CD4-positive, alpha-beta T cell treated with Interleukin-6 at 100 ng/mL for 8 hours (primary cell): ENCODE measurements at regions not wholly inside any gene's neighbourhood (a gene's known extent, or its start where the extent isn't known, plus 50 kb on each side); places are given as distances from the start of the nearest gene placed in this dataset.
"Not testable (repeated sequence)": the region's sequence is repeated elsewhere in the genome, so short reads cannot be mapped to it uniquely, and the experiment has no call there.

ENCODE experiments used
- DNase-seq: peaks from one replicate; pipeline ENCODE4 v3.0.0-alpha.2; 2020; ENCODE audit warnings: mixed read lengths, low spot score

DNA sequence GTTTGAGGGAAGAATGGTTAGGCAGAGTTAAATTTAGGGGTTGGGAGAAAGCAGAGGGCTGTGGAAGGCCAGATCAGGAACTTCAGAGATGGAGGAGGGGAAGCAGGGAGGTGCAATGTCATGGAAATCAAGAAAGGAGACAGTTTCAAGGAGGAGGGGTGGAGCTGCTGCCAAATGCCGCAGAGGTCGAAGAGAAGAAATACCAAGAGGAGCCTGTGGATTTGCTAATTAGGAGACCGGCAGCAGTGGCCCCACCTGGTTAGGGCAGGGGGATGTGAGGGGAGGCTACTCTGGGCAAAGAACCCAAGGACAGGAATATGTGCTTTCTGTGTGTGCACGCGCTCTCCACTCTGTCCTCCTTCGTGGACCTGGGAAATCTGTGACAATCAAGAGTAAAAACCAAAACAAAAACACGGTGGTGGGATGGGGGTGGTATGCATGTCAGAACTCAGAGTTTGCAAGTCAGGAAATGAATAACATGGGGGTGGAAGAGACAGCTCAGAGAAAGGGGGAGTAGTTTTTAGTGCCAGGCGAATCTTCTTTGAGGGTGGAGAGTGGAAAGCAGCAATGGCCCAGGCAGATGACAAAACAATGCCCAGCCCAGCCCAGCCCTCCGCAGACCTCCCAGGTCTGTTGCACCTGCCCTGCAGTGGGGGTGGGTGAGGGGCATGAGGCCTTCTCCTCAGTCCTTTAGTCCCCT, 102.9 kb upstream of the PAX2 start:
- no peak for DNase-seq

DNA sequence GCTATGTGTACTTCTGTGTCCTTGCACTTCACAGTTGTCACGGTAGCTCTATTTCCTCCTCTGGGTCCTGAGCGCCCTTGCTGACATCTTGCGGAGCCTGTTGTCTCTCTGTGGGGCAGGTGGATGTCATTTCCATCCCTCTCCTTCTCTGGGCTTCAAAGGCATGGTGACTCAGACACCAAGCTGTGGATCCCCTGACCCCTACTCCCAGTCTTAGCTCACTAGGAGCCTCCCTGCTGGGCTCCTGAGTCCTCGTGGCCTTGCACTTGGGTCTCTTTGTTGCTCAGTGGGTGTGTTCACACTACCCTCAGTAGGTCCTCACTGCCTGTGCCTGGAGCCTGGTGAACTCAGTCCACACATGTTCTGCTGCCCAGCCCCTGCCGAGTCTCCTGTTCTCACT, 100.3 kb upstream of the PAX2 start:
- no peak for DNase-seq

DNA sequence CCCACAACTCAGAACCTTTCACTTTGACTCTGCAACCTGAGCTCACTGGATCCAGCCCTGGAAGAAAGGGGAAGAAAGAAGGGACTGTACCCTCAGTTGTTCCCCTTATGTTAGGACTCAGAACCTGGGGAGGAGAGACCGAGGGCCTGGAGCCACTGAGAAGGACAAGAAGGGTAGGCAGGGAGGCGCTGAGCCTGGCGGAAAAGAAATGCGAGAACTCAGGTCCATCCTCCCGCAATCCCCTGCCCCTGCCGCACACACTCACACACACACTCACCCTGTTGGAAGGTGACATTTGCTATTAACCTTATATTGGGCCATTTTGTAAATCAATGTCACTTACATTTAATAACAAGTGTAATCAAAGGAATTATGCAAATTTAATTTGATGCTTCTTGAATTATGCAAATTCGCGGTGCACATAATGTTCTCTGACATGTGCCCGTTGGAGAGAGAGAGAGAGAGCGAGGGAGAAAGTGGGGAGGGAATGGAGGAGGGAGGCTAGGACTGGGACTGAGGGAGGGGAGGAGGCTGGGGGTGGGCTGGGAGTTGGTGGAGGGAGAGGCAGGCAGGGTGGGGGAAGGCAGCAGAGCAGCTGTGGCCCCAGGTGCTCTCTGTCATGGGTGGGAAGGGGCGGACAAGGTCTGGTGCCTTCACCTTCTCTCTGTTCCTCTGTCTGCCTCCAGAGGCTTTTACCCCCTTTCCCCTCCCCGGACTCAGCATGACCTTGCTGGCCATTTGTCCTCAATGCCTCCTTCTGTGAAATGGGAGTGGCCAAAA, 99.6 kb upstream of the PAX2 start:
- DNase-seq = no peak

DNA sequence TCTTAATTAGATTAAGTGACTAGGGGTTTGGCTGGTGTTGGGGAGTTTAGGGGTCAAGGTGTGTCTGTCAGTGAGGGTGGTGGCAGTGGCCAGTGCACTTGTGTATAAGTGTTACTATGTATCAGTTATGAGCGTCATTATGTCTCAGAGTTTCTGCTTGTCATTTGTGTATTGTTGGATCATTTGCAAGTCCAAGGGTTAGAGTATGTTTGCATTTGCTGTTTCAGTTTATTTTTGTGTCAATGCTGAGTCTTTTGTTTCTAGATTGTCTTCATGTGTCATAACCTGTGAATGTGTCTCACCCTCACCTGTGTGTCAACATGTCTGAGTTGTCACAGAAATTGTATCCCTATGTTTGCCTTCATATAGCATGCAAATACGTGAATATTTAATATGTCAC, 97.5 kb upstream of the PAX2 start:
- DNase-seq = no peak

DNA sequence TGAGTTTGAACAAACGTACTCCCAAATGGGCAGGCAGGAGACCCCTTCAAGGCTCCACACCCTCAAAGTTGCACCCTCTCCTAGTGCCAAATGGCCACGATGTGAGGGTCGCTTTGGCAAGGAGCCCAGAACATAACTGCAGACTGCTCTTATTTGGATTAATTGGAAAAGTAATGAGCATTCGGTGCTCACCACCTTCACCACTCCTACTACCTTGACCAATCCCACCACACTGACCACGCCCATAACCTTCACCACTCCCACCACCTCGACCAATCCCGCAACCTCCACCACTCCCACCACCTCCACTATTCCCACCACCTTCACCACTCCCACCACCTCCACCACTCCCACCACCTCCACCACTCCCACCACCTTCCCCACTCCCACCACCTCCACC, 94.7 kb upstream of the PAX2 start:
- no peak for DNase-seq

DNA sequence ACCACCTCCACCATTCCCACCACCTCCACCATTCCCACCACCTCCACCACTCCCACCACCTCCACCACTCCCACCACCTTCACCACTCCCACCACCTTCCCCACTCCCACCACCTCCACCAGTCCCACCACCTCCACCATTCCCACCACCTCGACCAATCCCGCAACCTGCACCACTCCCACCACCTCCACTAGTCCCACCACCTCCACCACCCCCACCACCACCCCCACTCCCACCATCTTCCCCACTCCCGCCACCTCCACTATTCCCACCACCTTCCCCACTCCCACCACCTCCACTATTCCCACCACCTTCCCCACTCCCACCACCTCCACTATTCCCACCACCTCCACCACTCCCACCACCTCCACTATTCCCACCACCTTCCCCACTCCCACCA, 94.3 kb upstream of the PAX2 start:
- not testable (repeated sequence) for DNase-seq

DNA sequence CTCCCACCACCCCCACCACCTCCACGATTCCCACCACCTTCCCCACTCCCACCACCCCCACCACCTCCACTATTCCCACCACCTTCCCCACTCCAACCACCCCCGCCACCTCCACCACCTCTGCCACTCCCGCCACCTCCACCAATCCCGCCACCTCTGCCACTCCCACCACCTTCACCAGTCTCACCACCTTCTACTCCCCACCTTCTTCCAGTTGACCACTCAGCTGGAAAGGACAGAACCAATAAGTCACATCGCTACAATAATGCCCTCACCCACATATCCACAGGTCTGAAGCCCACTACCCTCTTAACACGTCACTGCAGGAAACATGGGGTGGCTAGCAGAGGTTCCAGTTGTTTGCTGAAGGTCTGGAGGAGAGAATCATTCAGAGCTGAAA, 93.5 kb upstream of the PAX2 start:
- DNase-seq = no peak

DNA sequence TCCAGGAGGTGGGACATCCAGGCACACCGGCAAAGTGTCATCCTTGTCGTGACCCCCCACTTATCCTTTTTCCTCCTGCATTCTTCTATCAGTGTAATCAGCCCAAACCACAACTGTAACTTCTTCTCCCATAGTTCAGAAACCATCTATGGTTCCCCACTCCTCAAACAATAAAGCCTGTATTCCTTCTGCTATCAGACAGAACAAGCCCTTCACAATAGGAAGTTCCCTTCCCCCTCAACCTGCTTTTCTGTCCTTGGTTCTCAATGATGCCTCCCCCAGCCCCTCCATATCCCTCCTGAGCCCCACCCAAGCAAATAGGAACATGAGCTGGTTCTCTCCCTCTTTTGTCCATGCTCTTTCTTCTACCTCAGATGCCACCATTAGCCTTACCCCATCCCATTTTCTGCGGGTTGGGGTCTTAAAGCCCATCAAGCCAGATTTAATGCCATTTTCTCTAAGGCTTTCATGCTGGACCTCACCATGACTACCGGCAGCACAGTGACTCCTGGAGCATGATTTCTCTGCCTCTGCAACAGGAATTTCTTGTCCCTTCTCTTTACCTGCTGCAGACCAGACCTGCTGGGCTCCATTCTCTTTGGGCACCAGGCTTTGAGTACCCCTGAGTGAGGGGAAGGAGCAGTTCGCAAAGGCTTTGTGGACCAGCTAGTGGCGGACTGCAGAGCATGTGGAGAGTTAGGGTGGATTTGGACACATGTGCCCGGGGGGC, 92.8 kb upstream of the PAX2 start:
- no peak for DNase-seq

DNA sequence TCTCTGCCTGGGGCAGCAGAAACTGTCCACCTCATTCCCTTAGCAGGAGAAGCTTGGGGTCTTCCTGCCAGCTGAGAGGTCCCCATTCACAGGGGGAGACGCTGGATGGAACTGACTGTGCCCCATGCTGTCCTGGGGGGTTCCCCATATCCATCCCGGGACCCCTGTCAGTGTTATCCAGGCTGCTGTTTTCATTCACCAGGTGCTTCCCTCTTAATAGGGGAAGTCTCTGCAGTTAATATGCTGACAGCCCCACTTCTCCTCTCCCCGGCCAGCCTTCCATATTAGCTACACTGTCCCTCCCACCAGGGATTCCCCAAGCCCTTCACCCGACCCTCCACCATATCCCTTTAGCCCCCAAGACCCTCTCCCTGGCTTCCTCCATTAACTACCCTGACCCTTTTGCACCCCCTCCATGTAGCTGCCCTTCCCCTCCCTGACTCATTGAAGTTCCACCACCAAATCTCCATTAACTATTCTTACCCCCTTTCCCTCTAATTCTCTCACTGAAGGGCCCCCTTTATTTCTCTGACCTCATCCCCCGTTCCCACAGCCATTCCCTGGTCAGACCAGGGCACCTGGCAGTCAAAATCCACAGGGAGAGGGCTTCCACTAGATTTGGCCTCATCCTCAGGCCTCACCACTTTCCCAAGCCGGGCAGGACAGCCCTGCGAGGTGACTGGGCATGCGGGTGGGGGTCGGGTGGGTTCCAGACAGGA, 92.0 kb upstream of the PAX2 start:
- DNase-seq = no peak

DNA sequence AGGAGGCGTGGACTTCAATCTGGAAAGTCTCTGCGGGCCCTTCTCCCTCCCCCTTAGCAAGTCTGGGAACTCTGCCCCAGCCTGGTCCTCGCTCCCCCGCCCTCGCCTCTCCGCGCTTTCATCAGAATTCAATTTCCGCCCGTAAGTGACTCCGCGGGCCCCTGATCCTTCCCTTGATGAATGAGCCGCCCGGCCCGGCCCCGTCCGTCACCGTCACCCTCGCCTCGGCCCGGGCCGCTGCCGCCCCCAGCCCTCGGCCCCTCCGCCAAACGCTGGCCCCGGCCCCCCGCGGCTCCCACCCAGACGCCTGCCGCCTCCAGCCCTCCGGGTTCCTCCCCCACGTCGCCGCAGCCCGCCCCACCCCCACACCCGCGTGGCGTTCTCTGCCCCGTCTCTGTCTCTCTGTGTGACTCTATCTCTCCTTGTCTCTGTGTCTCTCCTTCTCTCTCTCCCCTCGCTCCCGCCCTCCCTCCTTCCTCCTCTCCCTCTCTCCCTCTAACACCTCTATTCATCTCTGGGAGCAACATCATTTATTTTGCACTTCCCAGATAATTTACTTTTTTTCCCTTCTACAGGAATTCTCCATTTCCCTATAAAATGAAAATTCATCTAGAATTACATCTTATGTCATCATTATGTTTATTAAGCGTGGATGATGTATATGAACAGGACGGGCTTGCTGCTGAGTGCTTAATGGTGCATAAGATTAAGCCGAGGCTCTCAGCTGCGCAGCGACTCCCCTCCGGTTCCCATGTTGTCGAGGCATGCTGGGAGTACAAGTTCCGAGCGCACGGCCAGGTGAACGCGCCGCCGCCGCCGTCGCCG, 91.2 kb upstream of the PAX2 start:
- DNase-seq = no peak

DNA sequence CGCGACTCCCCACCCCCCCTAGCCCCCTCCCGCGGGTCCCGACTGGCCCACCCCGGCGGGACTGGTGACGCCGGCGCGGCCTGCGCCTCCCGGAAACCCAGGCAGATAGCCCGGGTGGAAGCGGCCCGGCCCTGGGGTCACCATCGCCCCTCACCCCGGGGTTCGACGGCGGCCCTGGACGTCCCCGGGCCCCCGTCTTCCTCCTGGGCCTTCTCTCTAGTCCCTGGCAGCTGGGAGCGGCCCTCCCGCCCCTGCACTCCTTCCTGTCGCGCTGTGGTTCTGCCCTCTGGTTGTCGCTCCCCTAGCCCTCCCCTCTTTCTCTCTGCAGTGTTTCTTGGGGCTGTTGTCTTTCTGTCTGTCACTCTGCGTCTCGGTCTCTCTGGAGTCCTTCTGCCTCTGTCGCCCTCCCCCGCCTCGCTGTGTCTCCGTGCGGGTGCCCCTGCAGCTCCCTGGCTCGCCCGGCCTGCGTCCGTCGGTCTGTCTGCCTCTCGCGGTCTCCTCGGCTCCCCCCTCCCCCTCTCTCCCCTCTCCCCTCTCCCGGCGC, 90.5 kb upstream of the PAX2 start:
- no peak for DNase-seq

DNA sequence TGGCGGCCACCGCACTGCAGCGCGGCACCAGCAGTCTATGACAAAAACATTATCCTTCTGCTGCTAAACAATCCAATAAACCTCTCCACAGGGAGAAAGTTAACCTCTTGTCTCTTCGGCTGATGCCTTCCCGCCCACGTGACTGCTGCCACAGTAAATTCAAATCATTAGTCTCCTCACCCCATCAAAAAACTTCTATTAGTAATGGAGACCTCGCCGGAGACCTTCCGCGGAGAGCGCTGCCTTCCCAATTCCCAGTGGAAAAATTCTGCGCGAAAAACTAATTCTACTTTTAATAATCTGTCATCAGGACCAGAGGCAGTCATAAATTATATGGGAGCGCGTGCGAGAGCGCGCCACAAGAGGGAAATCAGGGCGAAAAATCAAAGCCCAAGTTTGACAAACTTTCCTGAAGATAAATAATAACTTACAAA, 90.0 kb upstream of the PAX2 start:
- no peak for DNase-seq

DNA sequence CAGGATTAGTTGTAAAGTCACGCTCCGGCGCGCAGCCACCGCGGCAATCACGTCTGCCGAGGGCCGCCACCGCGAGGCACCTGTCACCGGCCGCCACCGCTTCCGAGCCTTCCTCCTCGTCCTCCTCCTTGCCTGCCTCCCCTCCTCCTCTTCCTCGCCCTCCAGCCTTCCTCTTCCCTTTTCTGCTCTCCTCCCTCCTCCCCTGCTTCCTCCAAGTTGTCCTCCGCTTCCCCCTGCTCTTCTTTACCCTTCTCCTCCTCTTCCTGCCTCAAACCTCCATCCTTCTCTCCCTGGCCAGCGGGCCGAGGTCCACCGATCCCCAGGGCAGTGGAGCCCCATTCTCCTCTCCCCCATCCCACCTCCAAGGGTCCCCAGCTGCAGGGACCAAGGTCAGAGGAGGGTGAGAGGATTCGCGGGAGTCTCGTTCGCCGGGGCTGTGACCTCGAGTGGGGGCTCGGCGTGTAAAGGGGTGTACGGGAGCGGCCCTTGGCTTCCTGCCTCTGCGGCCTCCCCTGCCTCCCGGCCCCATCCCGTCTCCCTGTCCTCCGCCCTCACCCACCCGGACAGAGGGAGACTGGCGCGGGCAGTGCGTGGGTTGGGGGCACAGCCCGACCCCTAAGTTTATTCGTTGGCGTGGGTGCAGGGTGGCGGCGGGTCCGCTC, 89.5 kb upstream of the PAX2 start:
- DNase-seq = no peak

DNA sequence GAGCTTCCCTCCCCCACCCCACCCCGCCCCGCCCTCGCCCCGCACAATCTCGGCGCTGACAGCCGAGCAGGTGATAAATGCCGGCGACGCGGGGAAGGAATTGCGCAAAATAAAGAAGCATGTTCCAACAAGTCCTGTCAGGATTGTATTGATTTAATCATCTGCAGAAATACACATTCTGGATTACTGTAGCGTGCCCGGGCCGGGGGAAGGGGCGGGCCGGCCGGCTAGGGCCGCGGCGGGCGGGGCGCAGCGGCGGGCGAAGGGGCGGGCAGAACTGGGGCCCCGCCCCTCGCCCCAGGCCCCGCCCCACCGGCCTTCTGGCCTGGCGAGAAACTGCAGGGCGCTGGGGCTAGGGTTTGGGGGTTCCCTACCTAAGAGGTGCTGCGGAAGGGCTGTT, 88.9 kb upstream of the PAX2 start:
- no peak for DNase-seq

DNA sequence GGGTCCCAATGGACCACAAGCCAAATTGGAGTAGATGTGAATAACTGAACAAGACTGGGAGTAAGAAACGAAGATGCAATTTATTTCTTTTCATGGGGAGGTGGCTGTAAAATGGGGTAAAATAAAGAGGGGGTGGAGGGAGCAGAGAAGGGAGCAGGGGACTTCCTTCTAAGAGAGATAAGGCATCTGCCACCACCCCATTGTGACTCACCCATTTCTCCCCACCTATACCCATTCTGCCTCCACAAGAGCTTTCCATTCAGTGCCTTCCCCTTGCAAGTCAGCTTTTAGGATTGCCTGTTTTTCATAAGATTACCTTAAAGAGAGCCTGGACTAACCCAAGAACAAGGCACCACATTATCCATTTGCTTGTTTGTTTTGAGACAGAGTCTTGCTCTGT, 87.1 kb upstream of the PAX2 start:
- DNase-seq = no peak

DNA sequence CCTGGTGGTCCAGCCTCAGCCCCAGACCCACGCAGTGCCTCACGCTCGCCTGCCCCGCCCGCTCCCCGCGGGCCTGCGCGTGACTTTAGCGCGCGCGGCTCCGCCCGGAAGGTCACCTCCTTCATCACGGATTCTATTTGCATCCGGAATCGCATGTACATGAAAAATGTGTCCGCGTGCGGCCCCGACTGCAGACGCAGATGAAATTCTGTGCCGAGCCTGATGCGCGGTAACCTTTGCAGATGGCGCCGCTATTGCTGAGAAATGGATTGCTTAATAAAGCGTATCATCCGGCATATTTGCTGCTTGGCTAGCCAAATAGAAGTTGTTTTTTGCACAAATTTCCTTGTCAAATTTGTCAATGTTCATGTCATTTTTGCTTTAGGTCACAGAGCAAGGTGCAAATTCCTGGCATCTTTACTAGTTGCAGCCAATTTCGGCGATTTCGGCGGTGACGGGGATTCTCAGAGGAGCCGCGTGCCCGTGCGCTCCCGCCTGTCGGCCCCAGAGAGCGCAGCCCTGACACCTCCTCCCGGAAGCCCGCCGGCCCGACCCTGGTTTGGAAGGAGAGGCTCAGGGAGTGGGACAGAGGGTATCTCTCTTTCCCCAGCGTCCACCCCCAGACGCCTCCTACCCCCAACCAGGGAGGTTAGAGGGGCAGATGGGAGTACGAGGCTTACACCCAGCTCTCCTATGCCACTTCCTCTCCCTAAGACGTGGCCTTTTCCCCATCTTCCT, 85.9 kb upstream of the PAX2 start:
- no peak for DNase-seq

DNA sequence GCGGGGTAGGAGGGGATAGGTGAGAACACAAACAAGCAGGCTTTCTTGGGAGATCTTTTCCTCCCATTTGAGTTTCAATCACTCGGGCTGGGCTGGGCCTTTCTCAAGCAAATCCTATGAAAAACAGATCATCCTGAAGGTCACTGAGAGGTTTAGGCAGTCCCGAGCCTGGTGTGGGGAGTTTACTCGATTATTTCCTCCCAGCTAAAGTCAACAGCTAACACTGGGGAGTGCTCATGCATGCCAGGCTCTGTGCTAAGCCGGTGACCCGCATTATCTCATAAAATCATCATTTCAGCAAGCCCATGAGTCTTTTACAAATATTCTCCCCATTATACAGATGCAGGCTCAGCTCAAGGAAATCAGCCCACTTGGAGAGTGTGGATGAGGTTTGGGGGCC, 85.0 kb upstream of the PAX2 start:
- DNase-seq = no peak

DNA sequence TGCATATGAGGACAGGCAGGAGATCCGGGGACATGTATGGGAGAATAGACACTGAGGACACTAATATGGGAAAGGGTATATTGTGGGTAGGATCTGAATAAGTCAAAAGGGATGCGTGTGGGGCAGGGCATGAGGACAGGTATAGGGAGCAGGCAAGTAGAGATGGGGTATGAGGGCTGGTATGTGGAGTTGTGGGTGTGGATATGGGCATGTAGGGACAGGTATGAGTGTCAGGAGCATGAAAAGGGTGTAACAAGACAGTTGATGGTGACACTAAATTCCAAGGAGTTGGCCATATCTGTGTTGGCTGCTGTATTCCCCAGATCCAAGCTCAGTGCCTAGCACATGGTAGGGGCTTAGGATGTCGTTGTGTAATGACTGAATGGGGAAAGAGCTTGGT, 84.4 kb upstream of the PAX2 start:
- DNase-seq = no peak

DNA sequence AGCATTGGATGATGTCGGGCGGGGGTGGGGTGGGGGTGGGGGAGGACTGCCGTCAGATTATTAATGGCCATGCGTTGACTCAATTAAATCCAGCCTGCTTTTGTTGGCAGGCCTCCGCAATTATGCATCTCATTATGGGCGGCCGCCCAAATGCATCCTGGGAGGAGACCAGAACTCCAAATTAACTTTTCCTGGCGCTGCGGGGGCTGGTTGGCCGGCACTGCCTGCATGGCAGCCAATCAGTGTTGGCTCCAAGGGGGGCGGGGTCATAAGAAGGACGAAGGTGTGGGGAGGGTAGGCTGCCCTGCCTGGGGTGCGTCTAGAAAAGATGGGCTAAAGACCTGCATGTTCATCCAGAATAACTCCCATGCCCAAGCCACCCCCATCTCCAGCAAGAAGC, 83.9 kb upstream of the PAX2 start:
- no peak for DNase-seq

DNA sequence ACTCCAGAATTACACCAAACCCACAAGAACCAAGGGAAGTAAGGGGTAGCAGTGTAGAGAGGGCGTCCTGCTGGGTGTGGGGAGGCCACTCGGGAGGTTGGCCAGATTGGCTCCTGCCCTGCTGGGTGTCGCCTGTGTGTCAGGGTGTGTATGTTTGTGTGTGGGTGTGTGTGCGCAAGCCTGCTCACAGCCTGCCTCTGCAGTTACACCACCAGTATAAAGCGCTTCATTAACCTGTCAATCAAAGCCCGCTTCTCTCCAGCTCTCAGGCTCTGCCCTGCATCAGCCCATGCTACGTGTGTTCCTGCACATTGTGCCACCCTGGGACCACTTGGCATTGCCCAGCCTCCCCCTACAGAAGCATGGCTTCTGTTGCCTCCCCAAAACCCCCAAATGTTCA, 83.3 kb upstream of the PAX2 start:
- DNase-seq = no peak
